Thyroid gland (tissue), 4 donors: ENCODE measurements at regions not wholly inside any gene's neighbourhood (a gene's known extent, or its start where the extent isn't known, plus 50 kb on each side); places are given as distances from the start of the nearest gene placed in this dataset.

Source experiments
- DNase-seq, 2 donors: peaks; one replicate each; pipeline ENCODE4 v3.0.0-alpha.2; 2019
- H3K27ac ChIP-seq, 3 donors: fragments of 200-600 bp; sonication (generic); 1 replicate in 2 of 3; 2 replicates in 1 of 3; pipeline ENCODE4 v1.5.1; 2016 to 2019; ENCODE audit warnings: mild to moderate bottlenecking in 1 of 3, moderate library complexity in 1 of 3
- H3K27me3 ChIP-seq: fragments of 200-600 bp; sonication (generic); one replicate; pipeline ENCODE4 v1.5.1; 2019
- H3K36me3 ChIP-seq, 2 donors: fragments of 200-600 bp; sonication (generic); one replicate each; pipeline ENCODE4 v1.5.1; 2016 to 2019
- H3K4me1 ChIP-seq, 2 donors: fragments of 200-600 bp; sonication (generic); one replicate each; pipeline ENCODE4 v1.5.1; 2017 to 2019
- H3K4me3 ChIP-seq, 3 donors: fragments of 200-600 bp; sonication (generic); replicated peaks in 1 of 3; 1 replicate in 2 of 3; 2 replicates in 1 of 3; pipeline ENCODE4 v1.5.1; 2016; ENCODE audit warnings: mild to moderate bottlenecking in 1 of 3
- H3K9me3 ChIP-seq: fragments of 200-600 bp; sonication (generic); one replicate; pipeline ENCODE4 v1.5.1; 2017
- POLR2A ChIP-seq, 2 donors: fragments of 450-650 bp; IDR thresholded peaks; one replicate each; pipeline ENCODE4 v1.6.1; 2017; ENCODE audit warnings: antibody characterized with exemption in 2 of 2, mild to moderate bottlenecking in 2 of 2, moderate library complexity in 1 of 2
- WGBS, 2 donors: methylation state at CpG; one replicate each; pipeline ENCODE4 v1.1.5; 2017; 5-methylcytosine and 5-hydroxymethylcytosine counted together
- intact Hi-C: fragments of 100-400 bp; cut with DNase I; formaldehyde crosslinking; loops from one replicate; pipeline ENCODE4 v1.15.1; 2023
- TF ChIP-seq, protein P1 (sequence below), 6 experiments: fragments of 200-600 bp in 3 of 6; fragments of 450-650 bp in 3 of 6; sonication (generic) in 3 of 6; IDR thresholded peaks; one replicate each; pipeline ENCODE4 v1.5.1; 2016 to 2019; ENCODE audit warnings: antibody characterized with exemption in 6 of 6, mild to moderate bottlenecking in 2 of 6, inconsistent platforms in 1 of 6, moderate library complexity in 1 of 6

DNA sequence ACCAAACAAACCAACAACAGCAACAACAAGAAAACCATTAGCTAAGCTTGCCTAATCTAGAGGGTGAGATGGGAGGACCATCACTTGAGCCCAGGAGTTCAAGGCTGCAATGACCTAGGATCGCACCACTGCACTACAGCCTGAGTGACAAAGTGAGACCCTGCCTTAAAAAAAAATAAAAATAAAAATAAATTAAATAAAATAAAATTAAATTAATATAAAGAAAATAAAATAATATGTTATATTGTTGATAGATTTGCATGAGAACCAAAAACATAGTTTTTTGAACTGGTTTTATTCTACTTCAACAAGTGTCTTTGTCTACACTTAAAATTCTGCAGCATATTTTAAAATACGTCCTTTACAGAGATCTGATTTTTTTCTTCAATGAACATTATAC lies 2683.1 kb downstream of the ARAP2 start:
- intact Hi-C loops = no loop called here
- no peaks in the 10 kb centered on the region for H3K4me1 ChIP-seq
- no peaks in the 10 kb centered on the region for H3K27me3 ChIP-seq
- H3K27ac ChIP-seq = no peak overlapping the region
- WGBS, 2 donors = 95 to 97% methylated on average over 2 of the region's 2 CpGs
- TF ChIP-seq, protein P1, sequence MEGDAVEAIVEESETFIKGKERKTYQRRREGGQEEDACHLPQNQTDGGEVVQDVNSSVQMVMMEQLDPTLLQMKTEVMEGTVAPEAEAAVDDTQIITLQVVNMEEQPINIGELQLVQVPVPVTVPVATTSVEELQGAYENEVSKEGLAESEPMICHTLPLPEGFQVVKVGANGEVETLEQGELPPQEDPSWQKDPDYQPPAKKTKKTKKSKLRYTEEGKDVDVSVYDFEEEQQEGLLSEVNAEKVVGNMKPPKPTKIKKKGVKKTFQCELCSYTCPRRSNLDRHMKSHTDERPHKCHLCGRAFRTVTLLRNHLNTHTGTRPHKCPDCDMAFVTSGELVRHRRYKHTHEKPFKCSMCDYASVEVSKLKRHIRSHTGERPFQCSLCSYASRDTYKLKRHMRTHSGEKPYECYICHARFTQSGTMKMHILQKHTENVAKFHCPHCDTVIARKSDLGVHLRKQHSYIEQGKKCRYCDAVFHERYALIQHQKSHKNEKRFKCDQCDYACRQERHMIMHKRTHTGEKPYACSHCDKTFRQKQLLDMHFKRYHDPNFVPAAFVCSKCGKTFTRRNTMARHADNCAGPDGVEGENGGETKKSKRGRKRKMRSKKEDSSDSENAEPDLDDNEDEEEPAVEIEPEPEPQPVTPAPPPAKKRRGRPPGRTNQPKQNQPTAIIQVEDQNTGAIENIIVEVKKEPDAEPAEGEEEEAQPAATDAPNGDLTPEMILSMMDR (IDR thresholded peaks at IDR 0.05) = no peak
- TF ChIP-seq POLR2A (IDR thresholded peaks at IDR 0.05) = no peak
- no peak for DNase-seq
- no peaks in the 10 kb centered on the region for H3K36me3 ChIP-seq
- H3K9me3 ChIP-seq = no peaks in the 10 kb centered on the region
- H3K4me3 ChIP-seq = no peak overlapping the region

DNA sequence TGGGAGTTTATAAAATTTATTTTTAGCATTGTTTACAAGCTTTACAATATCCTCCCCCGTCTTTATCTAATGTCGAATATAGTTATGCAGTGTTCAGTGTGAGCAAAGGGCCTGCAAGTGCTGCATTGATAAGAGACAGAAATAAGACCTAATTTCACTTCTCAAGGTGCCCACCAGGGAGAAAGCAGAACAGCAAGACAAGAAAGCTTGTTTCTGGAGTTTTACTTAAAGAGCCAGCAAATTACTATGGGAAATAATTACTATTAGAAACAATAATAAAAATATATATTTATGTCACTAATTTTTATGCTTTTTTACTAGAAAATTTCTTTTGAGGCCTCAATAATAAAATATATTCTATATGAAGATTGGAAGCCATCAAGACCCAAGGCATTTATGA lies 2677.7 kb downstream of the ARAP2 start:
- H3K27me3 ChIP-seq = no peaks in the 10 kb centered on the region
- H3K4me3 ChIP-seq = no peak overlapping the region
- no peak for TF ChIP-seq POLR2A (IDR thresholded peaks at IDR 0.05)
- TF ChIP-seq, protein P1 (IDR thresholded peaks at IDR 0.05) = no peak
- intact Hi-C loops = no loop called here
- WGBS, 2 donors = 76 to 89% methylated on average over 2 of the region's 2 CpGs
- H3K4me1 ChIP-seq = no peaks in the 10 kb centered on the region
- H3K36me3 ChIP-seq = no peaks in the 10 kb centered on the region
- H3K9me3 ChIP-seq = no peaks in the 10 kb centered on the region
- no peak for DNase-seq
- no peak overlapping the region for H3K27ac ChIP-seq

DNA sequence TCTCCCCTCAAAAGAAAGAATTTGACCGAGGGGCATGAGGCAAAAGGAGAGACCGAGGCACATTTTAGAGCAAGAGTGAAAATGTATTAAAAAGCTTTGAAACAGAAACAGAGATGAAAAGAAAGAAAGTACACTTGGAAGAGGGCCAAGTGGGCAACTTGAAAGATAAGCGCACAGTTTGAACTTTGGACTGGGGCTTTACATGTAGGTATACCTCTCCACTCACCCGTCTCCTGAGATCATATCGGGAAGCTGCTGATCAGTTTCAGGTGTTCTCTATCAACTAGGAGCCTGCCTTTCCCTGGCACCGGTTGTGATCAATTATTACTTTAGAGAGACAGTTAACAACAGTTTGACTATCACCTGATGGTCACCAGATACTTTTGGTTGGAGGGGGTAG lies 2666.5 kb downstream of the ARAP2 start:
- Histone ChIP-seq H3K4me3 (no peak overlapping the region), H3K36me3 (no peaks in the 10 kb centered on the region), H3K9me3 (no peaks in the 10 kb centered on the region), H3K27me3 (no peaks in the 10 kb centered on the region), H3K4me1 (no peaks in the 10 kb centered on the region), H3K27ac (no peak overlapping the region)
- WGBS, 2 donors = 90 to 93% methylated on average over 6 of the region's 6 CpGs
- intact Hi-C loops = no loop called here
- TF ChIP-seq POLR2A (IDR thresholded peaks at IDR 0.05) = no peak
- TF ChIP-seq, protein P1 (IDR thresholded peaks at IDR 0.05) = no peak
- no peak for DNase-seq

DNA sequence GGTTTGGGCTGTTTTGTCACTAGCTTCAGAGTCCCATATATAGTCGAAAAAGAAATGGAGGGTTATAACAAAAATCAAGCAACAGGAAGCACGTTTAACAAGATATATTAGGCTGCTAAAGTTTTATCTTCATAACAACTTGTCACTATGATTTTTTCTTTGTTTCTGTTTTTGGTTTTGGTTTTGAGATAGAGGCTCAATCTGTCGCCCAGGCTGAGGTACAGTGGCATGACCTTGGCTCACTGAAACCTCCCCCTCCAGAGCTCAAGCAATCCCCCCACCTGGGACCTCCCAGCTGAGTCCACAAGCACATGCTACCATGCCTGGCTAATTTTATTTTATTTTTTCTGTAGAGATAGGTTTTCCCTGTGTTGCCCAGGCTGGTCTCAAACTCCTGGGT lies 2664.4 kb downstream of the ARAP2 start:
- intact Hi-C loops = no loop called here
- no peak overlapping the region for H3K4me3 ChIP-seq

DNA sequence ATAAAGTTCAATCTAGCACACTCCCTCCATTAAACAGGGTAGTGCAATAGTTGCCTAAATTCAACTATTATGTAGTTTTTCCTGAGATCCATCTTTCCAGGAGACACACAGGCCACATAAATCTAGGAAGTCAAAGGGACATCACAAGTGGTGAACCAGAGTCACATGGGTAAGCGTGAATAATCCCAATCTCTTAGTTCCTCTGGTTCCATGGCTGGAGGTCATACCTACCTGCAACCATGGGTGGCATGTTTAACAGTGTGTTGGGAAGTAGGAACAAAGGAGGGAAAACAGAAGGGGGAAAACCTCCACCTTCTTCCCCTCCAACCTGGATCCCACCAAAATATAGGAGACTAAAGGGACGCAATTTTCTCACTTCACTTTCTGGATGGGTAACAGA lies 2651.6 kb downstream of the ARAP2 start:
- Histone ChIP-seq H3K4me1 (no peaks in the 10 kb centered on the region), H3K27ac (no peak overlapping the region), H3K9me3 (no peaks in the 10 kb centered on the region), H3K36me3 (no peaks in the 10 kb centered on the region), H3K4me3 (no peak overlapping the region), H3K27me3 (no peaks in the 10 kb centered on the region)
- WGBS, 2 donors = 93 to 100% methylated on average over 2 of the region's 2 CpGs
- DNase-seq = no peak
- intact Hi-C loops = no loop called here
- TF ChIP-seq, protein P1 (IDR thresholded peaks at IDR 0.05) = no peak
- TF ChIP-seq POLR2A (IDR thresholded peaks at IDR 0.05) = no peak

More for the DNA sequence above, 2664.4 kb downstream of the ARAP2 start:
- no peak overlapping the region for H3K27ac ChIP-seq
- no peaks in the 10 kb centered on the region for H3K27me3 ChIP-seq
- no peaks in the 10 kb centered on the region for H3K9me3 ChIP-seq
- no peaks in the 10 kb centered on the region for H3K4me1 ChIP-seq
- WGBS, 2 donors = 85 to 91% methylated on average over 3 of the region's 3 CpGs
- no peaks in the 10 kb centered on the region for H3K36me3 ChIP-seq
- DNase-seq = no peak
- TF ChIP-seq, protein P1 (IDR thresholded peaks at IDR 0.05) = no peak
- TF ChIP-seq POLR2A (IDR thresholded peaks at IDR 0.05) = no peak
